Spleen (tissue), 11 donors: ENCODE measurements at regions not wholly inside any gene's neighbourhood (a gene's known extent, or its start where the extent isn't known, plus 50 kb on each side); places are given as distances from the start of the nearest gene placed in this dataset.

Experiments used
- DNase-seq: peaks from one replicate; pipeline ENCODE4 v3.0.0-alpha.2; 2020
- H3K27ac ChIP-seq, 8 donors: fragments of 200-600 bp; sonication (generic) in 7 of 8; 1 replicate in 4 of 8; 2 replicates in 4 of 8; pipeline versions ENCODE4 v1.5.0 to v1.8.0; 2016 to 2021; ENCODE audit warnings: inconsistent platforms in 4 of 8, mild to moderate bottlenecking in 4 of 8, moderate library complexity in 1 of 8
- H3K27me3 ChIP-seq, 7 donors: fragments of 200-600 bp; sonication (generic) in 6 of 7; replicated peaks in 1 of 7; 1 replicate in 4 of 7; 2 replicates in 3 of 7; pipeline versions ENCODE4 v1.5.0 to v1.8.0; 2016 to 2021; ENCODE audit warnings: inconsistent platforms in 3 of 7, mild to moderate bottlenecking in 1 of 7
- H3K36me3 ChIP-seq, 6 donors: fragments of 200-600 bp; sonication (generic) in 5 of 6; 1 replicate in 4 of 6; 2 replicates in 2 of 6; pipeline versions ENCODE4 v1.5.0 to v1.8.0; 2016 to 2021; ENCODE audit warnings: inconsistent platforms in 2 of 6
- H3K4me1 ChIP-seq, 6 donors: fragments of 200-600 bp; sonication (generic) in 5 of 6; 1 replicate in 3 of 6; 2 replicates in 3 of 6; pipeline versions ENCODE4 v1.5.0 to v1.8.0; 2016 to 2021; ENCODE audit warnings: inconsistent platforms in 3 of 6
- H3K4me3 ChIP-seq, 8 donors: fragments of 200-600 bp; sonication (generic) in 7 of 8; 1 replicate in 4 of 8; 2 replicates in 4 of 8; pipeline versions ENCODE4 v1.5.0 to v1.8.0; 2016 to 2021; ENCODE audit warnings: inconsistent platforms in 4 of 8, mild to moderate bottlenecking in 4 of 8, moderate library complexity in 2 of 8
- H3K9me3 ChIP-seq, 8 donors: fragments of 200-600 bp; sonication (generic) in 7 of 8; 1 replicate in 4 of 8; 2 replicates in 4 of 8; pipeline versions ENCODE4 v1.5.0 to v1.8.0; 2016 to 2021; ENCODE audit warnings: inconsistent platforms in 4 of 8
- CTCF ChIP-seq, 11 experiments: fragments of 200-600 bp in 7 of 11; fragments of 450-650 bp in 4 of 11; sonication (generic) in 4 of 11; IDR thresholded peaks in 8 of 11; conservative IDR thresholded peaks in 3 of 11; 1 replicate in 7 of 11; 2 replicates in 4 of 11; pipeline versions ENCODE4 v1.4.0 to v1.8.0; 2016 to 2021; ENCODE audit warnings: antibody characterized with exemption in 11 of 11, inconsistent platforms in 4 of 11, mild to moderate bottlenecking in 1 of 11
- POLR2A ChIP-seq, 3 donors: fragments of 450-650 bp; IDR thresholded peaks; one replicate each; pipeline ENCODE4 v1.5.1; 2017; ENCODE audit warnings: antibody characterized with exemption in 3 of 3, mild to moderate bottlenecking in 1 of 3
- POLR2AphosphoS5 ChIP-seq, 3 donors: sonication (generic); formaldehyde crosslinking; IDR thresholded peaks; one replicate each; pipeline ENCODE4 v1.5.1; 2017; ENCODE audit warnings: antibody characterized with exemption in 3 of 3
- WGBS, 5 donors: extraction: QIAGEN DNeasy Blood & Tissue Kit in 3 of 5; methylation state at CpG; one replicate each; pipeline versions ENCODE4 v1.1.5 to v1.1.7; 2013 to 2018; 5-methylcytosine and 5-hydroxymethylcytosine counted together
- intact Hi-C: fragments of 100-400 bp; cut with DNase I; formaldehyde crosslinking; loops from one replicate; pipeline ENCODE4 v1.15.0; 2023; ENCODE audit warnings: low total_unique reads
- donor health status: healthy with polysubstance abuse.
- donor health status: DM: no; HTN: no; CAD: no; lungs with moderate emphysema.
- donor health status: DM: no; HTN: no; CAD: no.
- donor health status: Bipolar disorder and iron deficiency.
- donor health status: healthy.
- donor health status: DM: no; HTN: no; CAD: no.
- donor health status: DM: yes; HTN: yes; CAD: no.

DNA sequence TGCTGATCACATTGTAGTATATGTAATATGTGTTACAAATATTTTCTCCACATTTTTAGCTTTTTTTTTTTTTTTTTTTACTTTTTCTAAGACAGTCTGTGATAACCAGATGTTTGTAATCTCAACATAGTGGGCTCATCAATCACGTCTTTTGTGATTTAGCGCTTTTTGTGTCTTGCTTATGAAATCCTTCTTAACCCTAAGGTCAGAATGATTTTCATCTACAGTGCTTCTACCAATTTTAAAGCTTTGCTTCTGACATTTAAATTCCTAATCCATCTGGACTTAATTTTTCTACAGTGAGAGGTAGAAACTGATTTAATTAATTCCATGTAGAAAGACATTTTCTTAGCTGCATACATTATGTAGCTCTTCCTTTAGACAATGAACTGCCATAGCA, 626.4 kb downstream of the TNS3 start:
- no peaks in the 10 kb centered on the region for H3K4me1 ChIP-seq
- intact Hi-C loops: no loop called here

DNA sequence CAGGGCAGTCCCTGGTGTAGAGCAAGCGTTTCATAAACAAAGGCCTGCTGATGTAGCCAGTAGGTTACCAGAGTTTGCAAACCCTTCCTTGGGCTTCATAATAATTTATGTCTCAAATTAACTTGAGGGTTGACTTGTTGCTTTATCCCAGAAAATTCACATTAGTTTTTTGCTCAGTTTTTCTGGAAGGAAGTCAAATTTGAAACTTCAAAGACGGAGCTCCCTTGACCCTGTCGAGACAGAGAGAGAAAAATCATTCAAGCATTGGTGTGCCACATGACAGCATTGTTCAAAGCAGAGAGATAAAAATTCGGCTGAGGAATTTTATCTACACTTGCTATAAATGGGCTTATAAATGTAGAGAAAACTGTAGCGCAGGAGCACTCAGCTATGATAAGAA, 627.7 kb downstream of the TNS3 start:
- H3K27ac ChIP-seq: no peak overlapping the region
- 39 to 65% (median 54%) methylated on average over 5 of the region's 5 CpGs for WGBS, 5 donors
- H3K36me3 ChIP-seq: no peaks in the 10 kb centered on the region
- H3K9me3 ChIP-seq: peaks cover 0 to 3% (median 0%) of the 10 kb centered on the region in 8 donors
- DNase-seq: no peak
- TF ChIP-seq CTCF (IDR thresholded peaks at IDR 0.05 in 8 of 11, conservative IDR thresholded peaks at IDR 0.05 in 3 of 11) (no peak), POLR2A (IDR thresholded peaks at IDR 0.05) (no peak), POLR2AphosphoS5 (IDR thresholded peaks at IDR 0.05) (no peak)
- no peaks in the 10 kb centered on the region for H3K27me3 ChIP-seq
- H3K4me3 ChIP-seq: no peak overlapping the region
- no peaks in the 10 kb centered on the region for H3K4me1 ChIP-seq
- intact Hi-C loops: no loop called here

More for the DNA sequence above, 626.4 kb downstream of the TNS3 start:
- no peak overlapping the region for H3K4me3 ChIP-seq
- 74 to 83% (median 77%) methylated on average over 2 of the region's 2 CpGs for WGBS, 5 donors
- TF ChIP-seq POLR2AphosphoS5 (IDR thresholded peaks at IDR 0.05) (no peak), CTCF (IDR thresholded peaks at IDR 0.05 in 8 of 11, conservative IDR thresholded peaks at IDR 0.05 in 3 of 11) (no peak), POLR2A (IDR thresholded peaks at IDR 0.05) (no peak)
- DNase-seq: no peak
- no peaks in the 10 kb centered on the region for H3K27me3 ChIP-seq
- H3K36me3 ChIP-seq: no peaks in the 10 kb centered on the region
- peaks cover 0 to 8% (median 0%) of the 10 kb centered on the region in 8 donors for H3K9me3 ChIP-seq
- no peak overlapping the region for H3K27ac ChIP-seq

- DNase-seq: no peak
- Histone ChIP-seq H3K9me3 (no peaks in the 10 kb centered on the region), H3K36me3 (no peaks in the 10 kb centered on the region), H3K4me3 (no peak overlapping the region), H3K27me3 (no peaks in the 10 kb centered on the region), H3K27ac (no peak overlapping the region), H3K4me1 (no peaks in the 10 kb centered on the region)
- WGBS, 5 donors: 93 to 100% (median 97%) methylated on average over 1 of the region's 1 CpG
- TF ChIP-seq POLR2A (IDR thresholded peaks at IDR 0.05) (no peak), POLR2AphosphoS5 (IDR thresholded peaks at IDR 0.05) (no peak), CTCF (IDR thresholded peaks at IDR 0.05 in 8 of 11, conservative IDR thresholded peaks at IDR 0.05 in 3 of 11) (no peak)
- intact Hi-C loops: no loop called here
These were observed 628.9 kb downstream of the TNS3 start for GRCh38 chr7:46953008-46953407.

- WGBS, 5 donors: 72 to 86% (median 78%) methylated on average over 4 of the region's 4 CpGs
- Histone ChIP-seq H3K27ac (no peak overlapping the region), H3K4me1 (no peaks in the 10 kb centered on the region), H3K9me3 (no peaks in the 10 kb centered on the region), H3K36me3 (no peaks in the 10 kb centered on the region), H3K27me3 (no peaks in the 10 kb centered on the region), H3K4me3 (no peak overlapping the region)
- intact Hi-C loops: no loop called here
- TF ChIP-seq CTCF (IDR thresholded peaks at IDR 0.05 in 8 of 11, conservative IDR thresholded peaks at IDR 0.05 in 3 of 11) (no peak), POLR2AphosphoS5 (IDR thresholded peaks at IDR 0.05) (no peak), POLR2A (IDR thresholded peaks at IDR 0.05) (no peak)
- DNase-seq: no peak
These were observed 632.5 kb downstream of the TNS3 start for GRCh38 chr7:46949270-46949931.
